ENCODE measurements at regions not wholly inside any gene's neighbourhood (a gene's known extent, or its start where the extent isn't known, plus 50 kb on each side); places are given as distances from the start of the nearest gene placed in this dataset.
A peak's percentile ranks its signal among the peaks of the same experiment; 100 is the strongest.

DNA sequence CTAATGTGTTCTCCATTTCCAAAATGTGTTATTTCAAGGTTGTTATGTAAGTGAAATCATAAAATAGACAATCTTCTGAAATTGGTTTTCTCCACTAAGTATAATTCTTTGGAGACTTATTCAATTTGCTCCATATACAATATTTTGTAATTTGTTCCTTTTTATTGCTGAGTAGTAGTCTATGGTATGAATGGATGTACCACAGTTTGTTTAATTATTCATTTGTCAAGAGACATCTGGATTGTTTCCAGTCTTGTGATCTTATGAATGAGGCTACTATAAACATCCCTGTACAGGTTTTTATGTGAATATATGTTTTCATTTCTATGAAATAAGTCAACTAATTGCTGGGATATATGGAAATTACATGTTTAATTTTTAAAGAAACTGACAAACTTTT, 652.6 kb upstream of the PLXNA2 start:
- H3K36me3 ChIP-seq: no peaks in the 10 kb centered on the region
- no peaks in the 10 kb centered on the region for H3K9me3 ChIP-seq (ENCODE audit: severe bottlenecking)
- H3K27ac ChIP-seq: no peak overlapping the region
- H3K27me3 ChIP-seq (ENCODE audit: insufficient read depth, low read depth, severe bottlenecking): no peaks in the 10 kb centered on the region
- TF ChIP-seq, protein P1, sequence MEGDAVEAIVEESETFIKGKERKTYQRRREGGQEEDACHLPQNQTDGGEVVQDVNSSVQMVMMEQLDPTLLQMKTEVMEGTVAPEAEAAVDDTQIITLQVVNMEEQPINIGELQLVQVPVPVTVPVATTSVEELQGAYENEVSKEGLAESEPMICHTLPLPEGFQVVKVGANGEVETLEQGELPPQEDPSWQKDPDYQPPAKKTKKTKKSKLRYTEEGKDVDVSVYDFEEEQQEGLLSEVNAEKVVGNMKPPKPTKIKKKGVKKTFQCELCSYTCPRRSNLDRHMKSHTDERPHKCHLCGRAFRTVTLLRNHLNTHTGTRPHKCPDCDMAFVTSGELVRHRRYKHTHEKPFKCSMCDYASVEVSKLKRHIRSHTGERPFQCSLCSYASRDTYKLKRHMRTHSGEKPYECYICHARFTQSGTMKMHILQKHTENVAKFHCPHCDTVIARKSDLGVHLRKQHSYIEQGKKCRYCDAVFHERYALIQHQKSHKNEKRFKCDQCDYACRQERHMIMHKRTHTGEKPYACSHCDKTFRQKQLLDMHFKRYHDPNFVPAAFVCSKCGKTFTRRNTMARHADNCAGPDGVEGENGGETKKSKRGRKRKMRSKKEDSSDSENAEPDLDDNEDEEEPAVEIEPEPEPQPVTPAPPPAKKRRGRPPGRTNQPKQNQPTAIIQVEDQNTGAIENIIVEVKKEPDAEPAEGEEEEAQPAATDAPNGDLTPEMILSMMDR (IDR thresholded peaks at IDR 0.05; ENCODE audit: low read depth, low read length): no peak
- DNase-seq: no peak
- H3K4me3 ChIP-seq (ENCODE audit: low read depth, low read length): no peak overlapping the region

DNA sequence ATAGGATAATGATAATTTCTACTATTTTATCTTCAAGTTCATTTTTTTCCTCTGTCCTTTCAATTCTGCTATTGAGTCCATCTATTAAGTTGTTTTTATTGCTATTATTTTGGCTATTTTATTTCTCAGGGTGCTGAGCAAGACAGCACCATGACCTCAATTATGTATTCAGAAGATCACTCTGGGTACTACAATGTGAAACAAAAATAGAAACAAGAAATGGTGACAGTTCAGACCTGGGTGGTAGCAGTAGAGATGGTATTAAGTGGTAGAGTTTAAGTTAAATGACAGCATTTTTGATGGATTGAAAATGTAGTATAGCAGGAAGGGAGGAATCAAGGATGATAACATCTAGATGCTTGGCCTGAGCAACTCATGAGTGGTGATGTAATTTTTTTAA, 655.3 kb upstream of the PLXNA2 start:
- Histone ChIP-seq H3K36me3 (no peaks in the 10 kb centered on the region), H3K4me3 (ENCODE audit: low read depth, low read length) (no peak overlapping the region), H3K27me3 (ENCODE audit: insufficient read depth, low read depth, severe bottlenecking) (no peaks in the 10 kb centered on the region), H3K9me3 (ENCODE audit: severe bottlenecking) (no peaks in the 10 kb centered on the region), H3K27ac (no peak overlapping the region)
- no peak for DNase-seq
- TF ChIP-seq, protein P1 (IDR thresholded peaks at IDR 0.05; ENCODE audit: low read depth, low read length): no peak

DNA sequence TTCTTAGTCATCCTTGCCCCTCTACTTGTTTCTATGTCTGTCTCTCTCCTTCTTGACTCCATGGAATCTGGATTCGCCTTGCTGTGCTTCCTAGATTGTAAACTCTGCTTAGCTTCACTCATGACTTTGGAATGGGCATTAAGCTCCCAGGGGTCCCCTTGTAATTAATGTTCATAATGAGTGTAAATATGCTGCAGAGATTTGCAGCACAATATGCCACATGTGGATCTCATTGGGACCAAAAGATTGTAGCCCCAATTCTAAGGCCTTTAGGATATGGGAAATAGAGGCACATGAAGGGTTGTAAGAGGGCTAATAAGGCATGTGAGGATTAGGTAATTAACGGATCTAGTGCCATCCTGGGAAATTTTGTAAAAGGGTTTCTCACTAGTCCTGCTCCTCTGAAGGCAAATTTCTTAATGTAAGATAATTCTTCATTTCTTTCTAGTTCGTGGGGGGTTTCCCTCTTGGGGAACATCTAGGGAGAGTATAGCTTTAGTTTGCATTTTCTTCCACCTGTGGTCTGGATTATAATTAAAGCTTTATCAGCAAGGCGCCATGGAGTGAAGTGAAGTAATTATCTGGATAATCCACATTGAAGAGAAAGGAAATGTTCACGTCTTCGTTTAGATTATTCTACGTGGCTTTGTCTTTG, 659.2 kb upstream of the PLXNA2 start:
- Histone ChIP-seq H3K27me3 (ENCODE audit: insufficient read depth, low read depth, severe bottlenecking) (no peaks in the 10 kb centered on the region), H3K27ac (no peak overlapping the region), H3K4me3 (ENCODE audit: low read depth, low read length) (no peak overlapping the region), H3K9me3 (ENCODE audit: severe bottlenecking) (no peaks in the 10 kb centered on the region), H3K36me3 (no peaks in the 10 kb centered on the region)
- no peak for DNase-seq
- TF ChIP-seq, protein P1 (IDR thresholded peaks at IDR 0.05; ENCODE audit: low read depth, low read length): no peak

DNA sequence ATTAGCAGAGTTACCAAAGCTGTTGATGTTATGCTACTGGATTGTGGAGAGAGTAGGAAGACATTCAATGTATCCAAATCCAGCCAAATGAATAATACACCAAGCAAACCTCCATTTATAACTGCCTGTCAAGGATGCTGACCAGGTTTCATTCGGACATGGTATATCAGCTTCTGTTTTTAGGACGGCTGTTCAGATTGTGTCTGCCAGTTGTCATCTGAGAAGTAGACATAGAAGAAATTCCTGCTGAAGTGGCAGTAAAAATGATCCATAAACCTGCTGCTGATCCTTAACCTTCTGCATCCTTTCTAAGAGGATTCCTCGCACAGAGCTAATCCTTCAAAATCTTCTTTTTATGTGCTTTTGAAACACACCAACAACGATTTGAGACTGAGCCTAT, 663.6 kb upstream of the PLXNA2 start:
- Histone ChIP-seq H3K4me3 (ENCODE audit: low read depth, low read length) (no peak overlapping the region), H3K27ac (peak overlapping the region; percentile 82), H3K9me3 (ENCODE audit: severe bottlenecking) (no peaks in the 10 kb centered on the region), H3K36me3 (no peaks in the 10 kb centered on the region), H3K27me3 (ENCODE audit: insufficient read depth, low read depth, severe bottlenecking) (no peaks in the 10 kb centered on the region)
- TF ChIP-seq, protein P1 (IDR thresholded peaks at IDR 0.05; ENCODE audit: low read depth, low read length): no peak
- DNase-seq: no peak

DNA sequence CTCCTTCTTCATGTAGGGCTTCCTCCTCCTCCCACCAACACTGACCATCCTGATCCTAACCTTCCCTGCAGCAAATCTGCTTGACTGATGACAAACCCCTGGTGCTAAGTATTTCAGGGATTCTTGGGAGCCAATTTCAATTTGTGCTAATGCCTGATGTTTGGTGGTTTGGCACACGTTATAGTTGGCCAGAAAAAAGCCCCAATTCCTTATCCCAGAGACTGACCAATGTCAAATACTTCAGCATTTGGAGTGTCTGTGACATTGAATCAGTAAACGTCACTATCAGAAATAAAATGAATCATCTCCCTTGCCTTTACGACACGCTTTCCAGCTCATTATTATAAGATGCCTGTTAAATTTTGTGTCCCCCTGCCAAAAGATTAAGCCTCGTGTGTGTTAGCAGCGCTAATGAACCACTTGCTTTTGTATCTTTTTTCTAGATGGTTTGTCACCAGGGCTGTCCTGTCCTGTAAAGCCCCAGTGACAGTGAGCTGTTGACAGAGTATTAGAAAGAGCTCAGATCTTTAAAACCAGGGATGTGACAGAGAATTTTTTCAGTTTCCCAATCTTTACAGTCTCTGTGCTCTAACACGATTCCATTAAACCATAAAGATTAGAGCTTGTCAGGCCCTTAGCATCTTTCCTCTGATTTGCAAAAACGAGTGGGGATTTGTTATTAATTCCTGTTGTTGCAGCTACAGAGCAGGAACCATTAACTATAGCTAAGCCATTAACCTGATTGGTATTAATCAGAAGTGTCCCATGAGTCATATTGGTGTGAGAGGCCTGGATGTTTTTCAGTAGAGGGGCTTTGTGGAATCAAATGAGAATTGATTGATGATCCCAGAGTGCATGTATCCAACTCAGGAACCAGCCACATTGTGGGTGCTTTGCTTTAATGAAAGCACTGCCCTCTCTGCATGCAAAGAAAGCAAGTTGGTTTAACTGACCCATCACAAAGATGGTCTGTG, 665.1 kb upstream of the PLXNA2 start:
- H3K9me3 ChIP-seq (ENCODE audit: severe bottlenecking): peaks cover 3% of the 10 kb centered on the region
- H3K36me3 ChIP-seq: no peaks in the 10 kb centered on the region
- TF ChIP-seq, protein P1 (IDR thresholded peaks at IDR 0.05; ENCODE audit: low read depth, low read length): no peak
- no peaks in the 10 kb centered on the region for H3K27me3 ChIP-seq (ENCODE audit: insufficient read depth, low read depth, severe bottlenecking)
- DNase-seq: peak; percentile 41
- H3K4me3 ChIP-seq (ENCODE audit: low read depth, low read length): no peak overlapping the region
- H3K27ac ChIP-seq: peak overlapping the region; percentile 82

Measured in WERI-Rb-1 (cell line).